K562 (cell line): ENCODE measurements at regions not wholly inside any gene's neighbourhood (a gene's known extent, or its start where the extent isn't known, plus 50 kb on each side); places are given as distances from the start of the nearest gene placed in this dataset.

Experiments
- MCM3 ChIP-seq: fragments of 450-650 bp; IDR thresholded peaks from 2 replicates; pipeline ENCODE4 v1.6.1; 2016
- POLR2A ChIP-seq: fragments of 450-650 bp; conservative IDR thresholded peaks from 2 replicates; pipeline ENCODE4 v1.6.1; 2016
- RBM34 ChIP-seq: fragments of 200-400 bp; formaldehyde crosslinking; IDR thresholded peaks from 2 replicates; pipeline ENCODE4 v1.6.1; 2018; ENCODE audit warnings: low read length, borderline replicate concordance; ENCODE audit not compliant: insufficient read depth
- ZBTB17 ChIP-seq: fragments of 450-650 bp; formaldehyde crosslinking; IDR thresholded peaks from 2 replicates; pipeline ENCODE4 v1.4.0; 2020; ENCODE audit warnings: mild to moderate bottlenecking
- ZBTB8A ChIP-seq: fragments of 450-650 bp; IDR thresholded peaks from 2 replicates; pipeline ENCODE4 v1.6.1; 2018; ENCODE audit warnings: mild to moderate bottlenecking, moderate library complexity; ENCODE audit not compliant: partially characterized antibody
- TF ChIP-seq, protein P1 (sequence below): fragments of 150-350 bp; conservative IDR thresholded peaks from 2 replicates; pipeline ENCODE4 v1.6.1; 2014; ENCODE audit warnings: low read length
- TF ChIP-seq, protein P2 (sequence below): fragments of 450-650 bp; IDR thresholded peaks from 2 replicates; pipeline ENCODE4 v1.7.1; 2018; ENCODE audit warnings: mild to moderate bottlenecking, low read depth; ENCODE audit not compliant: partially characterized antibody

DNA sequence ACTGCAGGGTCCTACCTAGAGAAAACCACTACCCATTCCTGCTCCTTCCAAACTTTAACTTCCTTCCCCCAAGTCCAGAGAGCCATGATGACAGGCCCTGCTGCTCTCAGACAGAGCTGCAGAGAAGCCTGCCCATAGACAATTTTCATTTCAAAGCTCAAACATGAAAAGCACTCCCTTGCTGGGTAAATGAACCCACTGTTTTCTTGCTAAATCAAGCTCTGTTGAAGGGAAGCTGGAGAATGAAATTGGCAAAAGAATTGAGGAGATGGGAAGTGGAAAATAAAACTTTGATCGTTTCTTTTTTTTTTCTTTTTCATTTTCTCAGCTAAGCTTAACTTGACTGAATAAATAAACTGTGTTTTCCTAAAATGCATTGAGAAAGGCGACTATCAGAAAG lies 331.1 kb upstream of the CPEB2 start (continued):
- TF ChIP-seq, protein P1, sequence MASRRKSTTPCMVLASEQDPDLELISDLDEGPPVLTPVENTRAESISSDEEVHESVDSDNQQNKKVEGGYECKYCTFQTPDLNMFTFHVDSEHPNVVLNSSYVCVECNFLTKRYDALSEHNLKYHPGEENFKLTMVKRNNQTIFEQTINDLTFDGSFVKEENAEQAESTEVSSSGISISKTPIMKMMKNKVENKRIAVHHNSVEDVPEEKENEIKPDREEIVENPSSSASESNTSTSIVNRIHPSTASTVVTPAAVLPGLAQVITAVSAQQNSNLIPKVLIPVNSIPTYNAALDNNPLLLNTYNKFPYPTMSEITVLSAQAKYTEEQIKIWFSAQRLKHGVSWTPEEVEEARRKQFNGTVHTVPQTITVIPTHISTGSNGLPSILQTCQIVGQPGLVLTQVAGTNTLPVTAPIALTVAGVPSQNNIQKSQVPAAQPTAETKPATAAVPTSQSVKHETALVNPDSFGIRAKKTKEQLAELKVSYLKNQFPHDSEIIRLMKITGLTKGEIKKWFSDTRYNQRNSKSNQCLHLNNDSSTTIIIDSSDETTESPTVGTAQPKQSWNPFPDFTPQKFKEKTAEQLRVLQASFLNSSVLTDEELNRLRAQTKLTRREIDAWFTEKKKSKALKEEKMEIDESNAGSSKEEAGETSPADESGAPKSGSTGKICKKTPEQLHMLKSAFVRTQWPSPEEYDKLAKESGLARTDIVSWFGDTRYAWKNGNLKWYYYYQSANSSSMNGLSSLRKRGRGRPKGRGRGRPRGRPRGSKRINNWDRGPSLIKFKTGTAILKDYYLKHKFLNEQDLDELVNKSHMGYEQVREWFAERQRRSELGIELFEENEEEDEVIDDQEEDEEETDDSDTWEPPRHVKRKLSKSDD = no peak
- TF ChIP-seq POLR2A (no peak), MCM3 (no peak), ZBTB17 (CRISPR knock-in tag) (no peak), RBM34 (no peak), ZBTB8A (no peak)
- TF ChIP-seq, protein P2, sequence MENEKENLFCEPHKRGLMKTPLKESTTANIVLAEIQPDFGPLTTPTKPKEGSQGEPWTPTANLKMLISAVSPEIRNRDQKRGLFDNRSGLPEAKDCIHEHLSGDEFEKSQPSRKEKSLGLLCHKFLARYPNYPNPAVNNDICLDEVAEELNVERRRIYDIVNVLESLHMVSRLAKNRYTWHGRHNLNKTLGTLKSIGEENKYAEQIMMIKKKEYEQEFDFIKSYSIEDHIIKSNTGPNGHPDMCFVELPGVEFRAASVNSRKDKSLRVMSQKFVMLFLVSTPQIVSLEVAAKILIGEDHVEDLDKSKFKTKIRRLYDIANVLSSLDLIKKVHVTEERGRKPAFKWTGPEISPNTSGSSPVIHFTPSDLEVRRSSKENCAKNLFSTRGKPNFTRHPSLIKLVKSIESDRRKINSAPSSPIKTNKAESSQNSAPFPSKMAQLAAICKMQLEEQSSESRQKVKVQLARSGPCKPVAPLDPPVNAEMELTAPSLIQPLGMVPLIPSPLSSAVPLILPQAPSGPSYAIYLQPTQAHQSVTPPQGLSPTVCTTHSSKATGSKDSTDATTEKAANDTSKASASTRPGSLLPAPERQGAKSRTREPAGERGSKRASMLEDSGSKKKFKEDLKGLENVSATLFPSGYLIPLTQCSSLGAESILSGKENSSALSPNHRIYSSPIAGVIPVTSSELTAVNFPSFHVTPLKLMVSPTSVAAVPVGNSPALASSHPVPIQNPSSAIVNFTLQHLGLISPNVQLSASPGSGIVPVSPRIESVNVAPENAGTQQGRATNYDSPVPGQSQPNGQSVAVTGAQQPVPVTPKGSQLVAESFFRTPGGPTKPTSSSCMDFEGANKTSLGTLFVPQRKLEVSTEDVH = no peak
